Rectal smooth muscle tissue (tissue), 1 donor: ENCODE measurements at regions not wholly inside any gene's neighbourhood (a gene's known extent, or its start where the extent isn't known, plus 50 kb on each side); places are given as distances from the start of the nearest gene placed in this dataset.

ENCODE experiments used
- H3K27ac ChIP-seq: one replicate; pipeline ENCODE4 v1.7.0; 2013; ENCODE audit warnings: low read depth, low read length, inconsistent platforms
- H3K27me3 ChIP-seq: one replicate; pipeline ENCODE4 v1.7.0; 2013; ENCODE audit warnings: low read length; ENCODE audit not compliant: control insufficient read depth, insufficient read depth
- H3K36me3 ChIP-seq: one replicate; pipeline ENCODE4 v1.7.0; 2013; ENCODE audit warnings: low read length; ENCODE audit not compliant: control insufficient read depth, insufficient read depth
- H3K4me1 ChIP-seq: one replicate; pipeline ENCODE4 v1.7.0; 2013; ENCODE audit warnings: low read length; ENCODE audit not compliant: control insufficient read depth, insufficient read depth
- H3K4me3 ChIP-seq: one replicate; pipeline ENCODE4 v1.7.0; 2013; ENCODE audit warnings: low read length
- H3K9ac ChIP-seq: one replicate; pipeline ENCODE4 v1.7.0; 2013; ENCODE audit warnings: low read length

DNA sequence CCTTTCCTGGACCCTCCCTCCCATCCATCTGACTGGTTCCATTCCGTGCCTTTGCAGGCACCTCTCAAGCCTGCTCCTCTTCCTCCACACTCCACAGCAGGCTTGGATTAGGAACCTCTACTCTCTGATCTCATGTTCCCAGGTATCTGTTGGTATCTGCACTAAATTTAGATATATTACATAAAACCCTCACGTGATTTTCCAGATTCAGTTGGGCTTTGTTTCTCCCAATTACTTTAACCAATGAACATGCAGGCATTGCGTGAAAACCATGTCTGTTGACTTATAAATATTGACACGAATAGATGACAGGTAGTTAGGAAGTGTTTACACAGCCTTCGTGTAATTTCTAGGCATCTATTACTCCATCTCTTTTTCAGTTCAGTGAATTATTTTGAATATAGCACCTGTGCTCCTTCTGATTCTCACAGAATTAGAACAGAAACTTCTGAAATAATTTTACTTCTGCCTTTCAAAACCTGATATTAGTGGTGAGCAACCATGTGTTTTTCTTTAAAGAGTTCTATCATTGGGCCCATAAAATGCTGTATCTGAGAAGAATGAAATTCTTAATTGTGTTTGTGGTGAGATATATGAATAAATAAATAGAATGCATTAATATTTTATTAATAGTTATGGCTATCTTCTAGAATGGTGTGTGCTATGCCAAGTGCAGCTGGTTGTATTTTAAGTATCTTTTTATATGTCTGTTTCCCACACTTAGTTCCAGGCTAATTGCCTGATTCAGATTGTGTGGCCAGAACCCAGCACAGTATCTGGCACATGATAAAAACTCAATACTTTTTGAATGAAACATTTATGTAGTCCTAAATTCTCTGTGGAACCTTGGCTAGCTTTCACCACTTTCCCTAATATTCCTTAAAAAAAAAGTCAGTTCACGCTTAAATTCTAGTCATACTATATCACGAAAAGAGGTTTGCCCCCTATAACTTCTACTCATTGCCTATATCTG is 304.8 kb downstream of the QDPR start:
- no peak overlapping the region for H3K4me3 ChIP-seq
- H3K27me3 ChIP-seq: no peaks in the 10 kb centered on the region
- H3K4me1 ChIP-seq: no peaks in the 10 kb centered on the region
- H3K27ac ChIP-seq: no peak overlapping the region
- H3K36me3 ChIP-seq: no peaks in the 10 kb centered on the region
- no peak overlapping the region for H3K9ac ChIP-seq

DNA sequence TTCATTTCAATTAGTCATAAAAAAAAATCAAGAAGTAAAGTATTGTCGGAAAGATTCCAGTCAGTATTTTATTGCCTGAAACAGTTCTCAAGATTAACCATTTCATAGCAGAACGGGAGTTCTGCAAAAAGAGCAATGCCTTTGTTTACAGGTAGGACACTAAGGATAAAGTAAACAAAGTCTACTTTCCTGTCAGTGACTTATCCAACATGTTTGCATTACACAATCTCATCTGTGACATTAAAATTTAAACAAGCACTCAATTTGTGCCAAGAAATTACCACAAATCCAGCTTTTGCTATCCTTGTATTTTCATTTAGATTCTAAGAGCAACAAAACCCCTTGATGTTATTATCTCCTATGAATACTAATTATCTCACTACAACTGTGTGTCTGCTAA is 306.5 kb upstream of the LDB2 start:
- Histone ChIP-seq H3K4me1 (no peaks in the 10 kb centered on the region), H3K9ac (no peak overlapping the region), H3K27me3 (no peaks in the 10 kb centered on the region), H3K4me3 (no peak overlapping the region), H3K36me3 (no peaks in the 10 kb centered on the region), H3K27ac (no peak overlapping the region)

DNA sequence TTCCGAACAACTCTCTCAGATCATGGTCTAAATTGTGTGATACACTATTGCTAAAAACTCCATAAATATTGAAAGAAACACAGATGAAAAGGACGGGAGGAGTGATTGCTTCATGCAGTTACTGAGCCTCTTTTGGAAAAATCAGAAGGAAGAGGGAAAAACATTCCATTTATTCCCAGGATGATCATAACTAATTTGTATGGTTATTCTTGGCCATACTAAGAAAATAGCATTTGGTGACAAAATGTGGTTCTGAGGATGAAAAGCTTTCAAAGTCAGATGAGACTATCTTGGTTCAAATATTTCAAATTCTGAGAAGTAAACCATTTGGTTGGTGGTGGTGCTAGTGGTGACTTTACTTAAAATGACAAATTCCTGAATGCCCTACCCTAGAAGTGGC is 305.4 kb upstream of the LDB2 start:
- no peaks in the 10 kb centered on the region for H3K4me1 ChIP-seq
- H3K9ac ChIP-seq: no peak overlapping the region
- H3K27ac ChIP-seq: no peak overlapping the region
- no peak overlapping the region for H3K4me3 ChIP-seq
- H3K36me3 ChIP-seq: no peaks in the 10 kb centered on the region
- no peaks in the 10 kb centered on the region for H3K27me3 ChIP-seq

DNA sequence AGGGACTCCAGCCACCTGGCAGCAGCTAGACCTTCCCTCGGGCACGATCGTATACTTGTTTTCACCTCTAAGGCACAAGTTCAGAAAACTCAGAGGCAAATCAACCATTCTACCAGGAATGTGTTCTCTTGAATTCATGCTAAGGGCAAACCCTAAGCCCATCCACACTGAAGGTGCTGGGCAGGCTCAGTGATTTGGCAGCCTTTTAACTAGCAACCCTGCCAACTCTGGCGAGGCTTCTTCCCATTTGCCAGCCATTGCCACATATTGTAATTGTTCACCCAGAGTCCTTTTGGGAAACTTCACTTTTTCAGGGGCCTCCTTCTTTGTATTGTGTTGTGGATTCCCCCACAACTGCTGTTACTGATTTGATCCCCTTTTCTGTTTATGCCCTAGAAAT is 298.6 kb upstream of the LDB2 start:
- no peak overlapping the region for H3K27ac ChIP-seq

DNA sequence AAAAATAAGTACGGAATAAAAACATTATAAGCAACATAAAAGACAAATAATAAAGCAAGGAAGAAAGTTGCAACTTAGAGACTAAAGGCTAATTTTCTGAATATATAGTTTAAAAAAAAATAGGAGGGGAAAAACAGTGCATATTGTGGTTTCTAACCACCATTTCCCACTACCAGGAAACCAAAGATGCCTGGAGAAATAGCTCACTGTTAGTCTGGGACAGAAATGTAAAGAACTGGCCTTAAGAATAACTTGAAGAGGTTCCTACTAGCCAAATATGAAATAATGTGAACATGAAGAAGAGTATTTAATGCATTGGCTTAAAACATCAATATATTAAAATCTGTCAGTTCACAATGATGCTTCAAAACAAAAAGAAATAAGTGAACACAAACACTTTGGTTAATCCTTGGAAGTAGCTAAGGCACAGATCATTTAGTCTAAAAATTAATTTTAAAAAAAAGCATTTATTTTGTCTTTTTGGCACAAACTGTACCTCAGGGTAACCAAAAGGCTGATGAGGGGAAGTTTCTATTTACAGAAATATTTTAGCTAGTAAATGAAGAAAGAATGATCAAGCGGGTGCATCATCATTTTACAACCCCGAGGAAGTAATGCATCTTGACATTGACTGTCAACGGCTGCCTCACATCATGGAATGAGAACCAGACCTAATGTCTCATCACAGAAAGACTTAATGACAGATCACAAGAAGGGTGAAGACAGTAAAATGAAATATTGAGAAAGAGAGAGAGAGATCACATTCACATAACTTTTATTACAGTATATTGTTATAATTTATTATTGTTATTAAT is 297.2 kb upstream of the LDB2 start:
- H3K27me3 ChIP-seq: no peaks in the 10 kb centered on the region
- no peak overlapping the region for H3K9ac ChIP-seq
- H3K27ac ChIP-seq: no peak overlapping the region
- H3K36me3 ChIP-seq: no peaks in the 10 kb centered on the region
- no peaks in the 10 kb centered on the region for H3K4me1 ChIP-seq
- H3K4me3 ChIP-seq: no peak overlapping the region

More for the DNA sequence above, 298.6 kb upstream of the LDB2 start:
- no peaks in the 10 kb centered on the region for H3K4me1 ChIP-seq
- no peak overlapping the region for H3K9ac ChIP-seq
- H3K4me3 ChIP-seq: no peak overlapping the region
- H3K36me3 ChIP-seq: no peaks in the 10 kb centered on the region
- no peaks in the 10 kb centered on the region for H3K27me3 ChIP-seq

DNA sequence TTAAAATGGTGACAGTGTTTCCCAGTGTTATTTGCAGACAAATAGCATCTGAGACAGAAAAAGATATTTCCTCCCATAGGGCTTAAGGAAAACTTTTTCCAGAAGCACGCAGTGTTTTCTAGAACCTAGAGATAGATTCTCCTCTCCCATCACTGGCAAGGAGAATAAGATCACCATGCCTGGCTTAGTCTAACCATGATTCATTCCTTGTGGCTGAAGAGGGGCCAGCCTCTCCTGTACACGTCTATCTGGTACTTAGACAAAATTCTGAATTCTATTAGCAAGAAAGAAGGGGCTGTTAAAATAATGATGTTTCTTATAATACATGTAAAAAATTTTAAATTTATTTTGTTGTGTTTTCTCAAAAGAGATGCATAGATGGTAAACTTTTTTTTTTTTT is 296.1 kb upstream of the LDB2 start:
- Histone ChIP-seq H3K4me1 (no peaks in the 10 kb centered on the region), H3K36me3 (no peaks in the 10 kb centered on the region), H3K27me3 (no peaks in the 10 kb centered on the region), H3K9ac (no peak overlapping the region), H3K27ac (no peak overlapping the region), H3K4me3 (no peak overlapping the region)

DNA sequence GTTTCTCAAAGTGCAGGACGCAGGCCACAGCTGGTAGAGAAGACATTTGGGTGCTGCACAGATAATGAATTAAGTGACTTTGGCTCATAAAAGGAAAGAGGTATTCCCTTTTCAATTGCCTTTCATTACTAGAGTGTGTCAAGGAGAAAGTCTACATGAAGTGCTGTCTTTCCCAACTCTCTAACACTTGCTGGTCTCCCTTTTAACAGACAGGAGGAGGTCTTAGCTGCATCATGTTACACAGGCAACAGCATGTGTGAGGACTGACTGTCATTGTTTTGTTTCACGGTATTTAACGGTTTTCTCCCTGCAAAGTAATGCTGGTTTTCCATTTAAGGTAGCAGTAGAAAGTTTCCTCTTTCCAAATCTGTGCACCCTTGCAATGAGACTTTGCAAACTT is 291.3 kb upstream of the LDB2 start:
- Histone ChIP-seq H3K27ac (no peak overlapping the region), H3K4me1 (no peaks in the 10 kb centered on the region)

DNA sequence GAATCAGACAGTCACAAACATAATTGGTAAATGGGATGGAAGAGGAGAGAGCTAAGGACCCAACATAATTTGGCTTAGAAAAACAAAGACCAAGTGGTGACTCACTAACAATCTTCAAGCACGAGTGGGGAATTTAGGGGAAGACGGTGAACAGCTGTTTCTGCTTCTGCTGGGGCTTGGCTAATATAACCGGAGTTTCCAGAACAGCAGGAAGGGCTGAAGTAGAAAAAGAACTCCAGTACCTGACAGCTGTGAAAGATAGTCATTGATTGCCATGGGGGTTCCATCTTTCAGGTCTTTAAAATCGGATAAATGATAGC is 290.9 kb upstream of the LDB2 start:
- Histone ChIP-seq H3K27me3 (no peaks in the 10 kb centered on the region), H3K4me3 (no peak overlapping the region), H3K27ac (no peak overlapping the region), H3K9ac (no peak overlapping the region), H3K36me3 (no peaks in the 10 kb centered on the region), H3K4me1 (no peaks in the 10 kb centered on the region)

More for the DNA sequence above, 291.3 kb upstream of the LDB2 start:
- Histone ChIP-seq H3K9ac (no peak overlapping the region), H3K4me3 (no peak overlapping the region), H3K27me3 (no peaks in the 10 kb centered on the region), H3K36me3 (no peaks in the 10 kb centered on the region)

DNA sequence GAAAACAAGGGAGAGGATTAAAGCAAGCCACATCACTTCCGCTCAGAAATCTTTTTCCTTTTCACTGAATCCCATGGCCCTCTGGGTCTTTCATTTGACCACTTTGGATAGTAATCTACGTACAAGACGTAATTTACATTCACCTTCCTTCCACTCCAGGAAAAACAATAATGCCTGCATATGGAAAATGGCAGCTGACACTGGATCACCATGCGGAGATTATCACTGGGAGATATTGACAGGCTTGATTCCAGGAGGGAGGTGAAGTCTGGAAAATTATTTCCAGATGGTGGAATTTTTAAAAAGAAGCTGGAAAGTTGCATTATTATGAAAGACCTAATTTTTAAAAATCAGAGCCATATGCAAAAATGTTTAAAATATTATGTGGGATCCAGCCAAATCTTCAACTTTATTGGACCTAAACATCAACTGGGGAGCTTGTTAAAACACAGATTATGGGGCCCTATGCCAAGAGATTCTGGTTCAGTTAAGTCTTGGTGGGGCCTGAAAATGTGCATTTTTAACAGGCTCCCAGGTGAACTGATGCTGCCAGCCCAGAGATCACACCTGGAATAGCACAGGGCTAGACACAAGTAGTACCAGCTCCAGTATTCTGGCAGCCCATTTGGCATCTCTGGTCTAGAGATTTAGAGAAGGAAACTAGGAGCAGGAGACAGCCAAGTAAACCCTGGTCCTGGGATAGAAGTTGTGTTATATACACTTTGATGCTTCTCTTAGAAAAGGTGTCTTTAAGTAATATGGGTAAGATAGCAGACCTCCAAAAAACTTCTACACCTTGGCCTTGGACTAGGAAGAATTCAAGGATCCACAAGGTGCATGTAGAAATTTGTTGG is 290.3 kb upstream of the LDB2 start:
- no peaks in the 10 kb centered on the region for H3K27me3 ChIP-seq
- no peak overlapping the region for H3K27ac ChIP-seq
- H3K36me3 ChIP-seq: no peaks in the 10 kb centered on the region
- H3K4me1 ChIP-seq: no peaks in the 10 kb centered on the region
- H3K9ac ChIP-seq: no peak overlapping the region
- H3K4me3 ChIP-seq: no peak overlapping the region

DNA sequence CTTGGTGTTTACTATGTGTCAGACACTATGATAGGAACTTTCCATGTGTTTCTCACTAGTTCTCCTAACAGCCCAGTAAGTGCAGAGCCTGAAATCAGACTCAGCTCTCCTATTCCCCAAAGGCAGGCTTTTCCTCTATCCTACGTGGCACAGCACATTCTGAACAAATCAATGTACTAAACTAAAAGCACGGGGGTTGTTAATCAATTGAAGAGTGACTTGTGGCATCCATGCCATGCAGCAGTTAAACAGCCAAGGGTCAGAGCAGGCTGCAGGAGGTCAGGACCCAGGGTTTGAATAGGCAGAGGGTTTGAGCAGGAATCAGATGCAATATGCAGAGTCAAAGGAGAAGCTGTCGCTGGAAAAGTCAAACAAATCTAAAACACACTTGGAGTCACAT is 289.7 kb upstream of the LDB2 start:
- Histone ChIP-seq H3K9ac (no peak overlapping the region), H3K4me3 (no peak overlapping the region), H3K27me3 (no peaks in the 10 kb centered on the region), H3K36me3 (no peaks in the 10 kb centered on the region), H3K4me1 (no peaks in the 10 kb centered on the region), H3K27ac (no peak overlapping the region)

DNA sequence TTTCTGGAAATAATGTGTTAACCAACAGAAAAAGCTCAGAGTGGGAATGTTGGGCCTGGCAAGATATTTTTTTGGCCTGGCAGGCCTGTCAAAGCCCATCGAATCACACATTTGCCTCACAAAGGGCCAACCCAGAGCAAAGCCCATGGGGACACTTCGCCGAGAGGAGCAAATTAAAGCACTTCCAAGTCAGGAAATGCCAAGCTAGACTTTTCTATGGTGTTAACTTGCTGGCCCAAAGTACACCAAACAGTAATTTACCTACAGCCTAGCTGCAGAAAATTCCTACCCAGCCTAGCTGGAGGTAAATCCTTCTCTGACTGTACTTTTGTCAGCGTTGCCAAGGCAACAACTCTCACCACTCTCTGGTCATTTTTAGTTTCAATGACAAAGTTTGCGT is 288.6 kb upstream of the LDB2 start:
- Histone ChIP-seq H3K9ac (no peak overlapping the region), H3K27ac (no peak overlapping the region), H3K4me3 (no peak overlapping the region), H3K4me1 (no peaks in the 10 kb centered on the region), H3K27me3 (no peaks in the 10 kb centered on the region), H3K36me3 (no peaks in the 10 kb centered on the region)

DNA sequence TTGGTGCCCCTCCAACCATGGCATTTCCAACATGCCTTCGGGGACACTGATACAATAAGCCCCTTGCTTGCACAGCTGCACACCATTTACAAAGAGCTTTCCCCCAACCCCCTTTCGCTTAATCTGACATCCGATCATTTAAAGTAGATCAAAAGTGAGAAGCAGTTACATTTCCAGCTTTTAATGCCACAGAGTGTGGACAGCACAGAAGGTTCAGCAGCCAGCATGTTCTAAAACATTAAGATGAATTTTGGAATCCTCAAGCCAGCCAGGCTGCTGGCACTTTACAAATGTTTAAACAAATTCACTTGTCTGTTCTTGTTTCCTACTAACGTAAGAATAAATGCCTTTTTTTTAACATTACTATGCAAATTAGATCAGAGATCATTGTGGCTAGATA is 284.4 kb upstream of the LDB2 start:
- Histone ChIP-seq H3K9ac (no peak overlapping the region), H3K27ac (no peak overlapping the region), H3K36me3 (no peaks in the 10 kb centered on the region), H3K27me3 (no peaks in the 10 kb centered on the region), H3K4me3 (no peak overlapping the region), H3K4me1 (no peaks in the 10 kb centered on the region)
